Stomach (tissue), 8 donors: ENCODE measurements at regions not wholly inside any gene's neighbourhood (a gene's known extent, or its start where the extent isn't known, plus 50 kb on each side); places are given as distances from the start of the nearest gene placed in this dataset.
A peak's percentile ranks its signal among the peaks of the same experiment; 100 is the strongest.

Experiments used
- DNase-seq, 2 donors: peaks; one replicate each; pipeline versions ENCODE4 v3.0.0 to v3.0.0-alpha.2; 2013 to 2019
- H3K27ac ChIP-seq, 5 donors: fragments of 200-600 bp in 4 of 5; sonication (generic) in 4 of 5; one replicate each; pipeline ENCODE4 v1.5.1; 2013 to 2019; ENCODE audit warnings: mild to moderate bottlenecking in 1 of 5, moderate library complexity in 1 of 5
- H3K27me3 ChIP-seq, 3 donors: fragments of 200-600 bp; sonication (generic); one replicate each; pipeline ENCODE4 v1.5.1; 2017 to 2019; ENCODE audit warnings: mixed run types in 1 of 3
- H3K36me3 ChIP-seq, 4 donors: fragments of 200-600 bp; sonication (generic); 1 replicate in 3 of 4; 2 replicates in 1 of 4; pipeline ENCODE4 v1.5.1; 2016 to 2019
- H3K4me1 ChIP-seq, 4 donors: fragments of 200-600 bp; sonication (generic); one replicate each; pipeline ENCODE4 v1.5.1; 2016 to 2019
- H3K4me3 ChIP-seq, 4 donors: fragments of 200-600 bp; sonication (generic) in 3 of 4; one replicate each; pipeline ENCODE4 v1.5.1; 2016 to 2019; ENCODE audit warnings: mild to moderate bottlenecking in 1 of 4
- H3K9me3 ChIP-seq, 4 donors: fragments of 200-600 bp; sonication (generic); one replicate each; pipeline ENCODE4 v1.5.1; 2016 to 2019
- CTCF ChIP-seq, 7 experiments: fragments of 450-650 bp in 4 of 7; fragments of 200-600 bp in 3 of 7; sonication (generic) in 3 of 7; IDR thresholded peaks; one replicate each; pipeline ENCODE4 v1.5.1; 2016 to 2019; ENCODE audit warnings: antibody characterized with exemption in 7 of 7, control low read depth in 2 of 7, mild to moderate bottlenecking in 1 of 7
- EP300 ChIP-seq: sonication (generic); formaldehyde crosslinking; IDR thresholded peaks from one replicate; pipeline ENCODE4 v1.6.1; 2017; ENCODE audit warnings: antibody characterized with exemption
- POLR2A ChIP-seq, 4 donors: fragments of 450-650 bp; IDR thresholded peaks; one replicate each; pipeline ENCODE4 v1.6.1; 2016; ENCODE audit warnings: antibody characterized with exemption in 4 of 4, control low read depth in 2 of 4, mild to moderate bottlenecking in 1 of 4, moderate library complexity in 1 of 4
- POLR2AphosphoS5 ChIP-seq, 3 donors: sonication (generic); formaldehyde crosslinking; IDR thresholded peaks; one replicate each; pipeline ENCODE4 v1.6.1; 2016; ENCODE audit warnings: antibody characterized with exemption in 3 of 3
- WGBS, 5 donors: extraction: QIAGEN DNeasy Blood & Tissue Kit in 3 of 5; methylation state at CpG; one replicate each; pipeline versions ENCODE4 v1.1.5 to v1.1.7; 2013 to 2018; 5-methylcytosine and 5-hydroxymethylcytosine counted together
- intact Hi-C: fragments of 100-400 bp; cut with DNase I; formaldehyde crosslinking; loops from one replicate; pipeline ENCODE4 v1.15.1; 2023; ENCODE audit warnings: low total_unique reads
- donor health status: healthy with polysubstance abuse.
- donor health status: Bipolar disorder and iron deficiency.
- donor health status: healthy.

GRCh38 chr1:239233626-239234025, 152.7 kb upstream of the CHRM3 start:
- no peak overlapping the region for H3K27ac ChIP-seq
- H3K4me1 ChIP-seq = peaks cover 0 to 4% (median 0%) of the 10 kb centered on the region in 4 donors
- no peaks in the 10 kb centered on the region for H3K27me3 ChIP-seq
- DNase-seq = peak in 1 of 2 donors; percentile 23
- TF ChIP-seq POLR2A (IDR thresholded peaks at IDR 0.05) (no peak), EP300 (no peak), CTCF (IDR thresholded peaks at IDR 0.05) (no peak), POLR2AphosphoS5 (IDR thresholded peaks at IDR 0.05) (no peak)
- no peaks in the 10 kb centered on the region for H3K36me3 ChIP-seq
- WGBS, 5 donors = 44 to 60% (median 48%) methylated on average over 2 of the region's 2 CpGs
- intact Hi-C loops = no loop called here
- H3K4me3 ChIP-seq = no peak overlapping the region
- H3K9me3 ChIP-seq = no peaks in the 10 kb centered on the region

GRCh38 chr1:239232921-239233320, 153.4 kb upstream of the CHRM3 start:
- Histone ChIP-seq H3K4me3 (no peak overlapping the region), H3K36me3 (no peaks in the 10 kb centered on the region), H3K9me3 (no peaks in the 10 kb centered on the region), H3K27me3 (no peaks in the 10 kb centered on the region), H3K4me1 (peaks cover 0 to 4% (median 0%) of the 10 kb centered on the region in 4 donors), H3K27ac (no peak overlapping the region)
- intact Hi-C loops = no loop called here
- DNase-seq = no peak
- TF ChIP-seq POLR2A (IDR thresholded peaks at IDR 0.05) = no peak
- TF ChIP-seq CTCF (IDR thresholded peaks at IDR 0.05) = no peak
- no peak for TF ChIP-seq POLR2AphosphoS5 (IDR thresholded peaks at IDR 0.05)
- TF ChIP-seq EP300 = no peak
- 26 to 54% (median 40%) methylated on average over 2 of the region's 2 CpGs for WGBS, 5 donors

GRCh38 chr1:239228451-239228850, 157.9 kb upstream of the CHRM3 start:
- no peaks in the 10 kb centered on the region for H3K27me3 ChIP-seq
- H3K27ac ChIP-seq = no peak overlapping the region
- H3K4me1 ChIP-seq = peaks cover 0 to under 1% (median 0%) of the 10 kb centered on the region in 4 donors
- peaks cover 0 to 26% (median 16%) of the 10 kb centered on the region in 4 donors for H3K9me3 ChIP-seq
- H3K4me3 ChIP-seq = no peak overlapping the region
- TF ChIP-seq CTCF (IDR thresholded peaks at IDR 0.05) (no peak), POLR2AphosphoS5 (IDR thresholded peaks at IDR 0.05) (no peak), POLR2A (IDR thresholded peaks at IDR 0.05) (no peak), EP300 (no peak)
- intact Hi-C loops = no loop called here
- DNase-seq = no peak
- no peaks in the 10 kb centered on the region for H3K36me3 ChIP-seq

GRCh38 chr1:239225396-239225795, 161.0 kb upstream of the CHRM3 start:
- no peaks in the 10 kb centered on the region for H3K4me1 ChIP-seq
- no peaks in the 10 kb centered on the region for H3K27me3 ChIP-seq
- TF ChIP-seq POLR2AphosphoS5 (IDR thresholded peaks at IDR 0.05) = no peak
- TF ChIP-seq CTCF (IDR thresholded peaks at IDR 0.05) = no peak
- H3K27ac ChIP-seq = no peak overlapping the region
- DNase-seq = no peak
- no peak overlapping the region for H3K4me3 ChIP-seq
- 85 to 91% (median 88%) methylated on average over 2 of the region's 2 CpGs for WGBS, 5 donors
- intact Hi-C loops = no loop called here
- H3K9me3 ChIP-seq = peaks cover 0 to 44% (median 29%) of the 10 kb centered on the region in 4 donors
- no peaks in the 10 kb centered on the region for H3K36me3 ChIP-seq
